SK-N-SH treated with all-trans-retinoic acid at 6 μM for 48 hours (cell line): ENCODE measurements at regions not wholly inside any gene's neighbourhood (a gene's known extent, or its start where the extent isn't known, plus 50 kb on each side); places are given as distances from the start of the nearest gene placed in this dataset.

Experiments used
- BACH2 ChIP-seq: fragments of 250-450 bp; sonication (Bioruptor Pico); IDR thresholded peaks from 2 replicates; pipeline ENCODE4 v1.9.0; 2021; ENCODE audit warnings: mild to moderate bottlenecking, borderline replicate concordance
- CREB5 ChIP-seq: fragments of 250-450 bp; sonication (Bioruptor Pico); IDR thresholded peaks from 2 replicates; pipeline ENCODE4 v1.5.1; 2020; ENCODE audit warnings: low read depth, mild to moderate bottlenecking, moderate library complexity
- GLIS3 ChIP-seq: fragments of 250-450 bp; sonication (Bioruptor Pico); IDR thresholded peaks from 2 replicates; pipeline ENCODE4 v1.5.0; 2020; ENCODE audit warnings: mild to moderate bottlenecking, moderate library complexity
- ISL1 ChIP-seq: fragments of 250-450 bp; sonication (Bioruptor Pico); IDR thresholded peaks from 2 replicates; pipeline ENCODE4 v2.1.2; 2022; ENCODE audit warnings: mild to moderate bottlenecking, moderate library complexity
- RARB ChIP-seq: fragments of 250-450 bp; sonication (Bioruptor Pico); IDR thresholded peaks from 2 replicates; pipeline ENCODE4 v1.8.0; 2021; ENCODE audit warnings: mild to moderate bottlenecking, moderate library complexity
- TOX ChIP-seq: fragments of 250-450 bp; sonication (Bioruptor Pico); IDR thresholded peaks from 2 replicates; pipeline ENCODE4 v1.8.0; 2021; ENCODE audit warnings: mild to moderate bottlenecking, moderate library complexity, borderline replicate concordance
- ZFP3 ChIP-seq: fragments of 250-450 bp; sonication (Bioruptor Pico); IDR thresholded peaks from 2 replicates; pipeline ENCODE4 v1.5.0; 2020; ENCODE audit warnings: mild to moderate bottlenecking, moderate library complexity
- ZFP30 ChIP-seq: fragments of 450-650 bp; formaldehyde crosslinking; IDR thresholded peaks from 2 replicates; pipeline ENCODE4 v1.5.0; 2022; ENCODE audit warnings: mild to moderate bottlenecking, moderate library complexity

GRCh38 chr2:71950256-71951082 lies 197.2 kb downstream of the CYP26B1 start:
- no peak for TF ChIP-seq RARB (CRISPR knock-in tag)
- TF ChIP-seq CREB5 (CRISPR knock-in tag), result no peak
- no peak for TF ChIP-seq ZFP30 (CRISPR knock-in tag)
- no peak for TF ChIP-seq GLIS3 (CRISPR knock-in tag)
- no peak for TF ChIP-seq ZFP3 (CRISPR knock-in tag)
- TF ChIP-seq TOX (CRISPR knock-in tag), result no peak
- no peak for TF ChIP-seq BACH2 (CRISPR knock-in tag)
- TF ChIP-seq ISL1, result no peak
